Stimulated activated CD8-positive, alpha-beta memory T cell treated with anti-CD3 and anti-CD28 coated beads, Interleukin-4, amount 100 ng/mL, for 24 hours (primary cell): ENCODE measurements at regions not wholly inside any gene's neighbourhood (a gene's known extent, or its start where the extent isn't known, plus 50 kb on each side); places are given as distances from the start of the nearest gene placed in this dataset.
"Not testable (repeated sequence)": the region's sequence is repeated elsewhere in the genome, so short reads cannot be mapped to it uniquely, and the experiment has no call there.

Experiments used
- DNase-seq: peaks from one replicate; pipeline ENCODE4 v3.0.0-alpha.2; 2020; ENCODE audit warnings: low read depth

- no peak for DNase-seq
These were observed 239.1 kb downstream of the THBS2 start for GRCh38 chr6:169014211-169015197.

GRCh38 chr6:169009628-169010027 lies 244.0 kb downstream of the THBS2 start:
- DNase-seq: no peak

DNA sequence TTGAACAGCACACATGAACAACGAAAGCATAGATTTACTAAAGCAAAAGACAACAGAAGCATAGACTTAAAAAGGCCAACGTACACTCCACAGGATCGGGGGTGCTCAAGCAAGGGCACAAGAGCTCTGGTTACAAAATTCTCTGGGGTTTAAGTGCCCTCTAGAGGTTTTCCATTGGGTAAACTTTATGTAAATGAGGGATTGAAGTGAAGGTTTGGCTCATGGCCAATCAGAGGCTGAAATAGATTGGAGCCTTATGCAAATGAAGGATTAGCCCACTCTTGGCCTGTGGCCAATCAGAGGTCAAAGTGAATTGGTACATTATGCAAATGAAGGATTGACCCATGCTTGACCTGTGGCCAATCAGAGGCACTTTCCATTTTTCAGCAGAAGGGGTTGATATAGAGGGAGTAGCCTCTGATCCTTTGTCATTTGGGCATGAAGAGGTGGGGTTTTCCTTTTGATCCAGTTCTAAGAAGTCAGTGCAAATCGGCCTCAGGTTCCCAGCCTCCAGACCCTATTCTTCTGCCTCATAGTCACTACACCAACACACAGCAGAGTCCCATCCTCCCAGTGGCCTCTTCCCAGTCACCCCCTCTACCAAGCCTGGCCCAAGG lies 244.9 kb downstream of the THBS2 start:
- no peak for DNase-seq

DNA sequence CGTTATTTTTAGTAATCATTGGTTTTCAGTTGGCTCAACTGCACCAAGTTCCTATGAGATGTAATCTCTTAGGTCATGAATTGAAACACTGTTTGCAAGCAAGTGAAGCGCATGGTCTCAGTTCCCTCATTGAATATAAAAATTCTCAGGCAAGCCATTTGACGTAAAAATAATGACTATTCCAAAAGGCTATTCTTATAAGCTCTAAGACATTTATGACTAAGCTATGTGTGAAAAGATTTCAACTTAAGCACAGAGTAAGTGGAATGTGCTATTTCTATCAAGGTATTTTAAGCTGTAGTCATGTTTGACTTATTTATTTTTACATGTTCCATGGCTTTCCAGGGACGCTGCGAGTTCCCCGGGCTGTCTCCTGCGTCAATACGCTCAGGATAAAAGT lies 248.5 kb downstream of the THBS2 start:
- no peak for DNase-seq

DNA sequence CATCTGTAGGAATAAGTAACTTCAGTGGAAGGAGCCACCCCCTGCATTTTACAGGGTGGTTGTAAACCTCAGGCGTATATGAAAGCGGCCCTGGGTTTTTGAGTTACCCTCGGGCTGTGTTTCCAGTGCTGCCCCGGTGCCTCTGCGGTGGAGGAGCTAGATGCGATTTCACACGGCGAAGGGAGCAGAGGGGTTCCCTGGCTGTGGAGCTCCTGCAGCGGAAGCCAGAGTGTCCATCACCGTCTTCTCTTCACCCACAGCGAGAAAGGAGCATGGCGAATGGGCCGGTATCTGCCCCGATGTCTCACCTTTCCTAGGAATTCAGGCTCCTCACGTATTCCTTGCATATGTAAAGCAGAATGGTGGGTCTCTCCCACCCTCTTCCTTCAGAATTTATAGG lies 253.6 kb downstream of the THBS2 start:
- no peak for DNase-seq

DNA sequence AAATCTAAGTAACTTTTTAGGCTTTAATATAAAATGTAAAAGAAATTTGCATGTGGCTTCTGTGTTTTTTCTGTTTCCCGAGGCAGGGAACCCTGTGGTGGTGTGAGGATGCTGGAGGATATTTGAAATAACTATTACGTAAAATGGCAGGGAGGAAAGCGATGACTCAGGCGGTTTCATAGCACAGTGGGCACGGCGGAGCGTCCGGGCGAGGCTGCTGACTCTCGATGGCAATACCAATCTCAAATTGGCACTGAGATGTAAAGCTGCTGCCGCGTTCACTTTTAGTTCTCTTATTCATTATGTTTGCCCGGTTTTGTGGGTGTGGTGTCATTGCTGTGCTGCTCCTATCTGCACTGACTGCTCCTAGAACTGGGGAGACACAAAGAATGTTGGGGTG lies 254.3 kb downstream of the THBS2 start:
- no peak for DNase-seq

DNA sequence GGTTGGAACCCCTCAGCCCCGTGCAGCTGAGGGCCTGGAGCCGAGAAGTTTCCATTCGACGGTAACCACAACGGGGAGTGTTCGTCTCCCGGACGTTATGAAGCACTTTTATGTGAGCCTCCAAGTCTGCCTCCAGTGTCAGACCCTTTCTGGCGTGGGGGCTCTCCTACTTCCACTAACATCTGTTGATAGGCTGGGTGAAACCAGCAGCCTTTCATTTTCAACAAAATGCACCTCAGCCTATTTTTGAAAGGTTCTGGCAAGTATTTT lies 257.4 kb downstream of the THBS2 start:
- no peak for DNase-seq

DNA sequence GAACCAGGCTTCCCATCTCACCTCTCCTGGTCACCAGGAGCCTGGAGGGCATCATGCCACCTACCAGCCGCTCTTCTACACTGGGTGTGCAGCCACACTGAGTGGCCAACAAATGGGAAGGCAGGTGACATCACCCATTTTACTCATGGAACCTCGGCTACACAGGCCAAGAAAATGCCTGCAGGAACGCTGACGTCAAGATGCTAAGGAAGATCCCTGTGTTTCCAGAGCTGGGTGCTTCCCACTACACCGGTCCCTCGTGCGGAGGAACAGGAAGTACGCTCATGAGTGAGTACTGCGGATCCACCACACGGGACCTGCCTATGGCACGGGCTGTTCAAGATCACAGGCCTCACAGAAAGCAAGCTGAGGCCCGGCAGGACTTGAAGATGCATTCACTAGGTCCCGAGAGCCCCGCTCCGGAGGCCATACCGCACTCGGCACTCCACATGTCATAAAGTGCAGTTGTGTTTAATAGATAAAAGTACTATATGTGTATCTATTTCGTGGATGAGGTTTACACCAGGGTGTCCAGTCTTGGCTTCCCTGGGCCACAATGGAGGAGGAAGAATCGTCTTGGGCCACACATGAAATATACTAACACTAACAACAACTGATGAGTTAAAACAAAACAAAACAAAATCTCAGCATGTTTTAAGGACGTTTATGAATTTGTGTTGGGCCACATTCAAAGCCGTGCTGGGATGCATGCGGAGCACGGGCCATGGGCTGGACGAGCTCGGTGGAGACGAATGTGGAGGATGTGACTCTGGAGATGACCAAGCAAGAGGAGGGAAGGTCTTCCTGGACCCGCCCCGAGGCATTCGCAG lies 257.9 kb downstream of the THBS2 start:
- DNase-seq: no peak

GRCh38 chr6:168994956-168995355 lies 258.7 kb downstream of the THBS2 start:
- no peak for DNase-seq

GRCh38 chr6:168992446-168993144 lies 261.1 kb downstream of the THBS2 start:
- no peak for DNase-seq

- not testable (repeated sequence) for DNase-seq
These were observed 262.0 kb downstream of the THBS2 start for GRCh38 chr6:168991695-168992094.

- no peak for DNase-seq
These were observed 263.5 kb downstream of the THBS2 start for GRCh38 chr6:168990019-168990751.

GRCh38 chr6:168989421-168989820 lies 264.2 kb downstream of the THBS2 start:
- no peak for DNase-seq

GRCh38 chr6:168988801-168989200 lies 264.8 kb downstream of the THBS2 start:
- no peak for DNase-seq

GRCh38 chr6:168988280-168988679 lies 265.4 kb downstream of the THBS2 start:
- no peak for DNase-seq

- no peak for DNase-seq
These were observed 267.9 kb downstream of the THBS2 start for GRCh38 chr6:168985705-168986104.

DNA sequence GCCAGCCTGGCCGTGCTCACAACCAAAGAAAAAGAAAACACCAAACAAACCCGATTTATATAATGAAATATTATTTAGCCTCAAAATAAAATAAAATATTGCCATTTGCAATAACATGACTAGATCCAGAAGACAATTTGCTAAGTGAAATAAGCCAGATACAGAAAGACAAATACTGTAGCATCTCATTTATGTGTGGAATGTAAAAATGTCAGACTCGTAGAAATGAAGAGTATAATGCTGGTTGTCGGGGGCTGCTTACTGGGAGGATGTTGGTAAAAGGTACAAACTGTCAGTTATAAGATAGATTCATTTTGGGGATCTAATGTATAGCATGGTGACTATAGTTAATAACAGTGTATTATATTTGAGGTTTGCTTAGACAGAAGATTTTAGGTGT lies 269.7 kb downstream of the THBS2 start:
- no peak for DNase-seq

DNA sequence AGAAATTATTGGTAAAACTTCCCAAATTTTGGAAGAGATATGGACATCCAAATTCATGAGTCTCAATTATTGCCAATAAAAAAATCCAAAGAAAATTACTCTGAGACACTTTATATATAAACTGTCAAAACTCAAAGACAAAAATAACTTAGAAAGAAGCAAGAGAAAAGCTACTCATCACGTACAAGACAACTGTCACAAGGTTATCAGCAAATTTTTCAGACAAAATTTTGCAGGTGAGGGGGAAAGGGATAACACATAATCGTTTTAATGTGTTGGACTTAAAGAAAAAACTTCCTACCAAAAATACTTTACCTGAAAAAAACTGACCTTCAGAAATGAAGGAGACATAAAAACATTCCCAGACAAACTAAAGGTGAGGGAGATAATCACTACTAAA lies 272.5 kb downstream of the THBS2 start:
- no peak for DNase-seq

DNA sequence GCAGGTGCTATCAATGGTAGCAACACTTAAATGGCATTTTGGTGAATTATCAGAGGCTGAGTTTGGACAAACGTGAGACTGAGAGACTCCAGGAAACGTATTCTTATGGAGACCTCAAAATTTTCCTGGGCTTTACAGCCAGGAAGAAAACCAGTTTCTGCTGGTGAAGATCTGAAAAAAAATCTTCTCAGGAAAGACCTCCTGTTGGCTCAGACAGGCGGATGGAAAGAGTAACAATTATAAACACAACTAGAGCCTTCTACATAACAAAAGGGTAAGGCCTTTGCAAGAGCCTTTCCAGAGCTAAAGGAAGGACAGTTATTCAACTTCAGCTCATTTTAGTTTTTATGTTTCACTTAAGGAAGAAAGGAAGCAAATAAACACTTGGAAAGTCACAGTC lies 274.4 kb downstream of the THBS2 start:
- DNase-seq: no peak

DNA sequence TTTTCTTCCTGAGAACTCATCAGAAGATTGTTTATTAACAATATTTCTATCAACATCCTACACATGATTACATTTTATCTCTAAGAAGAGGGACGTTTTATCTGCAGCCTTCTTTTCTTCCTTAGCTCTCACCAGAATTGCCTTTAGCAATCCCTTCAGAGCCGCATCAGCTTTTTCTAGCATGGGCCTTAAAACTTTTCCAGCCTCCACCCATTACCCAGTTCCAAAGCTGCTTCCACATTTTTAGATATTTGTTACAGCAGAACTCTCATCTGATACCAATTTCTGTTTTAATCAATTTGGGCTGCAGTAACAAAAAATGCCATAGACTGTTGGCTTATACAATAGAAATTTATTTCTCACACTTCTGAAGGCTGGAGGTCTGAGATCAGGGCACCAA lies 281.5 kb downstream of the THBS2 start:
- DNase-seq: no peak

GRCh38 chr6:168971549-168971948 lies 282.1 kb downstream of the THBS2 start:
- no peak for DNase-seq

DNA sequence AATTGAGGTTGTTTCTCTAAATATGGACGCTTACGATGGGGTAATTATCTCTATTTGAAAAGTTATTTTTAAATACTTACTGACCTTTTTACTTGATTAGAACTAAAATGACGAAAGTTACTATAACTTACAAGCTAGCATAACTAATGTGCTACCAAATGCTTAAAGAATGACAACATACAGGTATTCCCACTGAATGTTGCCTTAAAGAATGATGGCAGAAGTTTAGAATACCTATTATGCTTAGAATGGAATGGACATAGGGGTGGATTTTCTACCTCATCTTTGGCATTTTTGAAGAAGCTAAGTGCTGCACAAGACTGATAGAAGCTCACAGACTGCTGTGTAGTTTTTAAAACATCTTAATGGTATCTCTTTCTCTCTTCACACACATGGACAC lies 284.8 kb downstream of the THBS2 start:
- DNase-seq: no peak
